Ovary (tissue), 3 donors: ENCODE measurements at regions not wholly inside any gene's neighbourhood (a gene's known extent, or its start where the extent isn't known, plus 50 kb on each side); places are given as distances from the start of the nearest gene placed in this dataset.

ENCODE experiments used
- CTCF ChIP-seq, 3 donors: fragments of 450-650 bp in 2 of 3; fragments of 200-600 bp in 1 of 3; IDR thresholded peaks; one replicate each; pipeline versions ENCODE4 v1.5.1 to v1.8.0; 2016 to 2022; ENCODE audit warnings: antibody characterized with exemption in 3 of 3, mild to moderate bottlenecking in 1 of 3
- EP300 ChIP-seq: sonication (generic); formaldehyde crosslinking; IDR thresholded peaks from one replicate; pipeline ENCODE4 v1.6.1; 2017; ENCODE audit warnings: antibody characterized with exemption
- POLR2A ChIP-seq: fragments of 450-650 bp; IDR thresholded peaks from one replicate; pipeline ENCODE4 v1.6.1; 2017; ENCODE audit warnings: antibody characterized with exemption, mild to moderate bottlenecking, moderate library complexity
- donor health status: DM: no; HTN: no; CAD: no.

- no peak for TF ChIP-seq POLR2A
- TF ChIP-seq CTCF (IDR thresholded peaks at IDR 0.05), result no peak
- no peak for TF ChIP-seq EP300
Measured at GRCh38 chr17:52384695-52385094, 226.2 kb upstream of the CA10 start.
